Stimulated activated CD4-positive, alpha-beta T cell treated with anti-CD3 and anti-CD28 coated beads, Interleukin-4, amount 100 ng/mL, for 1 hour (primary cell): ENCODE measurements at regions not wholly inside any gene's neighbourhood (a gene's known extent, or its start where the extent isn't known, plus 50 kb on each side); places are given as distances from the start of the nearest gene placed in this dataset.
"Not testable (repeated sequence)": the region's sequence is repeated elsewhere in the genome, so short reads cannot be mapped to it uniquely, and the experiment has no call there.

Experiments used
- DNase-seq: peaks from one replicate; pipeline ENCODE4 v3.0.0-alpha.2; 2020

GRCh38 chr11:39120890-39121289 is 2338.6 kb downstream of the LRRC4C start:
- DNase-seq, result no peak

- no peak for DNase-seq
Measured at GRCh38 chr11:39113606-39114005, 2345.8 kb downstream of the LRRC4C start.

- DNase-seq, result no peak
Measured at GRCh38 chr11:39102236-39102635, 2357.2 kb downstream of the LRRC4C start.

GRCh38 chr11:39078465-39078864 is 2381.0 kb downstream of the LRRC4C start:
- DNase-seq, result no peak

GRCh38 chr11:39037611-39038010 is 2421.8 kb downstream of the LRRC4C start:
- DNase-seq, result no peak

GRCh38 chr11:39036021-39036420 is 2423.4 kb downstream of the LRRC4C start:
- no peak for DNase-seq

GRCh38 chr11:39021539-39021938 is 2423.5 kb upstream of the RAG2 start:
- DNase-seq, result no peak

- no peak for DNase-seq
Measured at GRCh38 chr11:39011797-39012196, 2413.8 kb upstream of the RAG2 start.

- no peak for DNase-seq
Measured at GRCh38 chr11:38990841-38991240, 2392.8 kb upstream of the RAG2 start.

GRCh38 chr11:38990139-38990538 is 2392.1 kb upstream of the RAG2 start:
- DNase-seq, result no peak

GRCh38 chr11:38988908-38989307 is 2390.9 kb upstream of the RAG2 start:
- no peak for DNase-seq

GRCh38 chr11:38972220-38972619 is 2374.2 kb upstream of the RAG2 start:
- DNase-seq, result no peak

- no peak for DNase-seq
Measured at GRCh38 chr11:38971141-38971540, 2373.1 kb upstream of the RAG2 start.

GRCh38 chr11:38968951-38969350 is 2370.9 kb upstream of the RAG2 start:
- DNase-seq, result no peak

GRCh38 chr11:38952698-38953097 is 2354.7 kb upstream of the RAG2 start:
- no peak for DNase-seq

GRCh38 chr11:38950867-38951266 is 2352.8 kb upstream of the RAG2 start:
- DNase-seq, result no peak

GRCh38 chr11:38948392-38948791 is 2350.4 kb upstream of the RAG2 start:
- DNase-seq, result no peak

GRCh38 chr11:38937709-38938108 is 2339.7 kb upstream of the RAG2 start:
- no peak for DNase-seq

- no peak for DNase-seq
Measured at GRCh38 chr11:38935941-38936340, 2337.9 kb upstream of the RAG2 start.

GRCh38 chr11:38927993-38928392 is 2330.0 kb upstream of the RAG2 start:
- DNase-seq, result no peak

- no peak for DNase-seq
Measured at GRCh38 chr11:38924644-38925043, 2326.6 kb upstream of the RAG2 start.

- DNase-seq, result no peak
Measured at GRCh38 chr11:38900211-38900610, 2302.2 kb upstream of the RAG2 start.

GRCh38 chr11:38894201-38894600 is 2296.2 kb upstream of the RAG2 start:
- not testable (repeated sequence) for DNase-seq

GRCh38 chr11:38884145-38884865 is 2286.3 kb upstream of the RAG2 start:
- DNase-seq, result no peak

- DNase-seq, result no peak
Measured at GRCh38 chr11:38867338-38867737, 2269.3 kb upstream of the RAG2 start.
